ENCODE measurements at regions not wholly inside any gene's neighbourhood (a gene's known extent, or its start where the extent isn't known, plus 50 kb on each side); places are given as distances from the start of the nearest gene placed in this dataset.

DNA sequence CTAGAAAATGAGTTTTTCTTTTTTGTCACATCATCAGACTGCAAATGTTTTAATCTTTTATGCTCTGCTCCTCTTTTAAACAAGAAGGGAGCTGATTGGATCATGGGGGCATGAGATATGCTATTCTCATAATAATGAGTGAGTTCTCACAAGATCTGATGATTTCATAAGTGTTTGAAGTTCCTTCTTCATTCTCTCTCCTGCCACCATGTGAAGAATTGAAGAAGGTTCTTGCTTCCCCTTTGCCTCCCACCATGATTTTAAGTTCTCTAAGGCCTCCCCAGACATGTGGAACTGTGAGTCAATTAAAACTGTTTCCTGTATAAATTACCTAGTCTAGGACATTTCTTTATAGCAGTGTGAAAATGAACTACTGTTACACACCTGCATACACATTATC, 218.2 kb downstream of the NRIP1 start:
- TF ChIP-seq, protein P1, sequence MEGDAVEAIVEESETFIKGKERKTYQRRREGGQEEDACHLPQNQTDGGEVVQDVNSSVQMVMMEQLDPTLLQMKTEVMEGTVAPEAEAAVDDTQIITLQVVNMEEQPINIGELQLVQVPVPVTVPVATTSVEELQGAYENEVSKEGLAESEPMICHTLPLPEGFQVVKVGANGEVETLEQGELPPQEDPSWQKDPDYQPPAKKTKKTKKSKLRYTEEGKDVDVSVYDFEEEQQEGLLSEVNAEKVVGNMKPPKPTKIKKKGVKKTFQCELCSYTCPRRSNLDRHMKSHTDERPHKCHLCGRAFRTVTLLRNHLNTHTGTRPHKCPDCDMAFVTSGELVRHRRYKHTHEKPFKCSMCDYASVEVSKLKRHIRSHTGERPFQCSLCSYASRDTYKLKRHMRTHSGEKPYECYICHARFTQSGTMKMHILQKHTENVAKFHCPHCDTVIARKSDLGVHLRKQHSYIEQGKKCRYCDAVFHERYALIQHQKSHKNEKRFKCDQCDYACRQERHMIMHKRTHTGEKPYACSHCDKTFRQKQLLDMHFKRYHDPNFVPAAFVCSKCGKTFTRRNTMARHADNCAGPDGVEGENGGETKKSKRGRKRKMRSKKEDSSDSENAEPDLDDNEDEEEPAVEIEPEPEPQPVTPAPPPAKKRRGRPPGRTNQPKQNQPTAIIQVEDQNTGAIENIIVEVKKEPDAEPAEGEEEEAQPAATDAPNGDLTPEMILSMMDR (IDR thresholded peaks at IDR 0.05): no peak
- no peak for TF ChIP-seq POLR2A (IDR thresholded peaks at IDR 0.05)
